ENCODE measurements at regions not wholly inside any gene's neighbourhood (a gene's known extent, or its start where the extent isn't known, plus 50 kb on each side); places are given as distances from the start of the nearest gene placed in this dataset.

GRCh38 chr3:118607915-118608820, 426.5 kb downstream of the IGSF11 start:
- TF ChIP-seq EZH2phosphoT487 (IDR thresholded peaks at IDR 0.05; ENCODE audit: insufficient read depth, low read depth), result no peak
- no peak for TF ChIP-seq EZH2 (IDR thresholded peaks at IDR 0.05; ENCODE audit: insufficient read depth, poor library complexity, severe bottlenecking)

All from GM23248 (cell line).